K562 (cell line): ENCODE measurements at regions not wholly inside any gene's neighbourhood (a gene's known extent, or its start where the extent isn't known, plus 50 kb on each side); places are given as distances from the start of the nearest gene placed in this dataset.

ENCODE experiments used
- ATAC-seq: fragments of 200-7000 bp; cut with Tn5 transposase; 3 replicates; pipeline ENCODE4 v1.9.1; 2020; ENCODE audit warnings: moderate library complexity
- BruUV-seq: library from RNA; stranded (reverse); fragments of 400-500 nt; replicated peaks from 2 replicates; lab custom pipeline; 2021; lab: Mats Ljungman, UMichigan
- CTCF ChIA-PET: fragments of 300-600 bp; formaldehyde crosslinking; extraction: SDS; loops from one replicate; lab custom pipeline; 2021; ENCODE audit warnings: low intra/inter-chr PET ratio; lab: Yijun Ruan, JAX
- POLR2A ChIA-PET: fragments of 300-600, 350-650 bp; sonication (Branson Sonifier 250); formaldehyde crosslinking; extraction: SDS; loops from one replicate; lab custom pipeline; 2021; ENCODE audit warnings: antibody characterized with exemption, inconsistent platforms; lab: Yijun Ruan, JAX
- DNase-seq, 4 experiments: peaks; one replicate each; pipeline versions ENCODE4 v3.0.0 to v3.0.0-alpha.2; 2011 to 2018; ENCODE audit warnings: low spot score in 3 of 4, mixed read lengths in 3 of 4; ENCODE audit errors: extremely low read depth in 1 of 4
- FAIRE-seq: peaks from 2 replicates; lab custom pipeline; 2011; peaks lifted over from hg19 to GRCh38; lab: Jason Lieb, UNC
- H2AFZ ChIP-seq: 2 replicates; pipeline ENCODE4 v1.6.0; 2011; ENCODE audit warnings: low read depth, low read length, control low read depth, inconsistent platforms
- H3K27ac ChIP-seq: fragments of 200-600 bp; 3 replicates; pipeline ENCODE4 v1.8.0; 2011; ENCODE audit warnings: low read depth, mild to moderate bottlenecking, control low read depth, inconsistent platforms, low read length, moderate library complexity, mixed read lengths; ENCODE audit errors: extremely low read depth
- H3K27me3 ChIP-seq, 2 experiments: fragments of 300-600 bp in 1 of 2; 2 replicates in 1 of 2; 3 replicates in 1 of 2; pipeline versions ENCODE4 v1.6.0 to v1.8.0; 2011; ENCODE audit warnings: inconsistent platforms in 2 of 2, low read length in 2 of 2, mild to moderate bottlenecking in 1 of 2, mixed read lengths in 1 of 2, moderate library complexity in 1 of 2; ENCODE audit not compliant: control insufficient read depth in 2 of 2, insufficient read depth in 2 of 2
- H3K36me3 ChIP-seq: fragments of 300-600 bp; 3 replicates; pipeline ENCODE4 v1.8.0; 2011; ENCODE audit warnings: mild to moderate bottlenecking, low read length, inconsistent platforms; ENCODE audit not compliant: control insufficient read depth, insufficient read depth
- H3K4me1 ChIP-seq, 2 experiments: fragments of 200-600 bp in 1 of 2; replicated peaks in 1 of 2; 2 replicates in 1 of 2; 3 replicates in 1 of 2; pipeline versions ENCODE4 v1.5.1 to v1.8.0; 2011; ENCODE audit warnings: inconsistent platforms in 2 of 2, low read length in 2 of 2, mild to moderate bottlenecking in 1 of 2, mixed read lengths in 1 of 2, moderate library complexity in 1 of 2; ENCODE audit not compliant: control insufficient read depth in 2 of 2, insufficient read depth in 2 of 2
- H3K4me2 ChIP-seq: 2 replicates; pipeline ENCODE4 v1.6.1; 2011; ENCODE audit warnings: low read length, control low read depth, inconsistent platforms, mixed read lengths; ENCODE audit not compliant: insufficient read depth
- H3K4me3 ChIP-seq: fragments of 200-600 bp; sonication (generic), shearing (Covaris generic); 2 replicates; pipeline ENCODE4 v1.5.1; 2016; ENCODE audit warnings: control low read depth, inconsistent platforms
- H3K79me2 ChIP-seq: fragments of 200-600 bp; 3 replicates; pipeline ENCODE4 v1.8.0; 2011; ENCODE audit warnings: low read length, inconsistent platforms; ENCODE audit not compliant: control insufficient read depth, insufficient read depth
- H3K9ac ChIP-seq, 2 experiments: 2 replicates each; pipeline versions ENCODE4 v1.6.0 to v1.6.1; 2011; ENCODE audit warnings: low read depth in 2 of 2, low read length in 2 of 2, control low read depth in 1 of 2, inconsistent platforms in 1 of 2, mild to moderate bottlenecking in 1 of 2, mixed read lengths in 1 of 2; ENCODE audit not compliant: insufficient read depth in 1 of 2
- H3K9me1 ChIP-seq: one replicate; pipeline ENCODE4 v1.6.0; 2011; ENCODE audit warnings: inconsistent platforms, mild to moderate bottlenecking, low read length, moderate library complexity; ENCODE audit not compliant: control insufficient read depth, insufficient read depth
- H3K9me3 ChIP-seq: replicated peaks from 2 replicates; pipeline ENCODE4 v1.5.1; 2011; ENCODE audit warnings: low read depth, low read length, inconsistent platforms; ENCODE audit not compliant: control insufficient read depth, insufficient read depth
- H4K20me1 ChIP-seq: replicated peaks from 2 replicates; pipeline ENCODE4 v1.6.1; 2011; ENCODE audit warnings: low read length, inconsistent platforms, mixed read lengths; ENCODE audit not compliant: control insufficient read depth, insufficient read depth
- ADNP ChIP-seq: fragments of 200-800 bp; sonication (Bioruptor generic); IDR thresholded peaks from 2 replicates; pipeline ENCODE4 v1.6.1; 2016; ENCODE audit warnings: missing genetic modification characterization, missing compliant biosample characterization
- BMI1 ChIP-seq: fragments of 150-350 bp; IDR thresholded peaks from 2 replicates; pipeline ENCODE4 v1.6.1; 2014; ENCODE audit warnings: low read length
- CC2D1A ChIP-seq: fragments of 450-650 bp; IDR thresholded peaks from 2 replicates; pipeline ENCODE4 v1.6.1; 2017; ENCODE audit warnings: mild to moderate bottlenecking
- ESRRB ChIP-seq: fragments of 250-450 bp; sonication (Bioruptor Pico); IDR thresholded peaks from 2 replicates; pipeline ENCODE4 v1.5.0; 2020; ENCODE audit warnings: mild to moderate bottlenecking, moderate library complexity, borderline replicate concordance
- HDAC3 ChIP-seq: fragments of 450-650 bp; IDR thresholded peaks from 2 replicates; pipeline ENCODE4 v1.6.1; 2018; ENCODE audit warnings: borderline replicate concordance, mild to moderate bottlenecking, moderate library complexity; ENCODE audit not compliant: partially characterized antibody
- MLX ChIP-seq, 2 experiments: fragments of 450-650 bp in 1 of 2; sonication (generic) in 1 of 2; formaldehyde crosslinking; conservative IDR thresholded peaks; 2 replicates each; pipeline versions ENCODE4 v1.4.0 to v1.8.1; 2020 to 2022; ENCODE audit warnings: mild to moderate bottlenecking in 1 of 2, missing genetic modification reagents in 1 of 2
- NCOR1 ChIP-seq: fragments of 450-650 bp; IDR thresholded peaks from 2 replicates; pipeline ENCODE4 v1.6.1; 2016; ENCODE audit warnings: mild to moderate bottlenecking, moderate library complexity
- PATZ1 ChIP-seq: fragments of 250-450 bp; sonication (Bioruptor Pico); IDR thresholded peaks from 2 replicates; pipeline ENCODE4 v1.5.0; 2020; ENCODE audit warnings: mild to moderate bottlenecking, borderline replicate concordance
- PRDM10 ChIP-seq: fragments of 450-650 bp; IDR thresholded peaks from 2 replicates; pipeline ENCODE4 v1.6.1; 2018; ENCODE audit not compliant: partially characterized antibody
- RBBP5 ChIP-seq: fragments of 200-600 bp; sonication (generic); IDR thresholded peaks from 2 replicates; pipeline ENCODE4 v1.6.1; 2012; ENCODE audit warnings: borderline replicate concordance, mild to moderate bottlenecking, low read length, control low read depth, inconsistent platforms; ENCODE audit not compliant: insufficient read depth, poor library complexity, severe bottlenecking
- ZBED1 ChIP-seq: IDR thresholded peaks from 2 replicates; pipeline ENCODE4 v1.6.1; 2014
- ZNF274 ChIP-seq: IDR thresholded peaks from 2 replicates; pipeline ENCODE4 v1.6.1; 2011; ENCODE audit warnings: low read depth, mild to moderate bottlenecking, low read length, moderate library complexity, borderline replicate concordance
- in situ Hi-C: fragments of 300-500 bp; cut with MboI; formaldehyde crosslinking; loops from 4 replicates; pipeline ENCODE4 v1.15.0; 2018; ENCODE audit warnings: inconsistent platforms, mixed read lengths
- intact Hi-C: fragments of 100-400 bp; cut with micrococcal nuclease; formaldehyde crosslinking; loops from 2 replicates; pipeline ENCODE4 v1.14.2; 2022

DNA sequence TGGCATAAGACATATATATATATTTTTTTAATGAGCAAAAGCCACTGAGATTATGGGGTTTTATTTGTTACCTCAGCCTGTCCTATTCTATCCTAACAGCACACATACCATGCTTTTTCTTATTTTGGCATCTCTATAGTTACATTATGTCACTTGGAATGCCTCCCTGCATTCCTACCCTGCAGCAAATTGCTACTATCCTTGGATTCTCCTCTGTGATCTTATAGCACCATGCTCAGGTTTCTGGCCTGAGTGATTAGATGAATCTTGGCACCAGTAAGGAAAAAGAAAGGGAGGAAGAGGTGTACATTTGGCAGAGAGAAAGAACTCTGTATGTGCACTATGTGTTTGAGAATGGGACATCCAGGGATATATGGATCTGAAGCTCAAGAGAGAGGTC, 86.3 kb upstream of the PELI1 start:
- Histone ChIP-seq H2AFZ (no peak overlapping the region), H3K9me3 (no peaks in the 10 kb centered on the region), H3K4me3 (no peak overlapping the region), H4K20me1 (no peaks in the 10 kb centered on the region), H3K79me2 (no peaks in the 10 kb centered on the region), H3K36me3 (no peaks in the 10 kb centered on the region), H3K4me2 (no peak overlapping the region), H3K9me1 (no peaks in the 10 kb centered on the region), H3K4me1 (peaks cover 5 to 11% of the 10 kb centered on the region in 2 experiments; a peak in 1 of 5 replicates), H3K27ac (no peak overlapping the region), H3K27me3 (no peaks in the 10 kb centered on the region), H3K9ac (no peak overlapping the region)
- no peak for FAIRE-seq
- ChIA-PET CTCF (no interaction called here), POLR2A (interaction anchor here (0.8 kb wide), 1 partner anchor 23 kb away, joined by 4 read pairs; no protein-coding TSS in a partner anchor)
- BruUV-seq = no TSS peak
- no peak for TF ChIP-seq RBBP5
- TF ChIP-seq PRDM10 = no peak
- TF ChIP-seq BMI1 = no peak
- TF ChIP-seq ESRRB (CRISPR knock-in tag) = no peak
- no peak for TF ChIP-seq HDAC3
- TF ChIP-seq ADNP (tag) = no peak
- no peak for TF ChIP-seq ZNF274
- no peak for TF ChIP-seq ZBED1
- TF ChIP-seq MLX (CRISPR knock-in tag; conservative IDR thresholded peaks at IDR 0.05) = no peak
- TF ChIP-seq CC2D1A = no peak
- TF ChIP-seq PATZ1 = no peak
- no peak for TF ChIP-seq NCOR1
- intact Hi-C loops (no loop called here), in situ Hi-C loops (no loop called here)
- no peak for ATAC-seq
- DNase-seq = no peak
